ENCODE measurements at regions not wholly inside any gene's neighbourhood (a gene's known extent, or its start where the extent isn't known, plus 50 kb on each side); places are given as distances from the start of the nearest gene placed in this dataset.

DNA sequence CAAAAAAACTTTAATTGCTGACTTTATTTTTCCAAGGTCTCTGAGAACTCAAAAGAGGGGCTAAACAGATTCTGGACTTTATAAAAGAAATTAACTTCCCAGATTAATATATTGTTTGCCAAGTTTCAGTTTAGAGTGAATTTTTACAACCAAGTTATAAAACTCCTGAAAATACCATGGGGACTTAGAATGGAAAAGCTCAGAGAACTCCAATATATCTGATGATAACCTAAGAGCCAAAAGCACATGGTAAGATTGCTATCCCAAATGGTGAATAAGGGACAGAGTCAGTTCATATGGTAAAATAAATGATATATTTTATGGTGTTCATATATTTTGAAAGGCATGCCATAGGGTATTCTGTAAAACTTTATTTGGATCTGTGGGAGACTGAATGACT lies 470.9 kb downstream of the TTLL7 start:
- Histone ChIP-seq H3K4me3 (no peak overlapping the region), H3K36me3 (no peaks in the 10 kb centered on the region), H3K9me3 (no peaks in the 10 kb centered on the region), H3K27me3 (no peaks in the 10 kb centered on the region), H3K4me1 (no peaks in the 10 kb centered on the region), H3K27ac (no peak overlapping the region)
- no peak for DNase-seq
- TF ChIP-seq CTCF (IDR thresholded peaks at IDR 0.05) (no peak), POLR2A (IDR thresholded peaks at IDR 0.05) (no peak)

GRCh38 chr1:83520797-83521196 lies 478.1 kb downstream of the TTLL7 start:
- Histone ChIP-seq H3K4me1 (no peaks in the 10 kb centered on the region), H3K27me3 (no peaks in the 10 kb centered on the region), H3K9me3 (no peaks in the 10 kb centered on the region), H3K36me3 (no peaks in the 10 kb centered on the region), H3K4me3 (no peak overlapping the region), H3K27ac (no peak overlapping the region)
- no peak for DNase-seq
- TF ChIP-seq CTCF (IDR thresholded peaks at IDR 0.05) (no peak), POLR2A (IDR thresholded peaks at IDR 0.05) (no peak)

- no peak for DNase-seq
- Histone ChIP-seq H3K4me1 (no peaks in the 10 kb centered on the region), H3K27ac (no peak overlapping the region), H3K4me3 (no peak overlapping the region), H3K36me3 (no peaks in the 10 kb centered on the region), H3K27me3 (no peaks in the 10 kb centered on the region), H3K9me3 (no peaks in the 10 kb centered on the region)
- TF ChIP-seq POLR2A (IDR thresholded peaks at IDR 0.05) (no peak), CTCF (IDR thresholded peaks at IDR 0.05) (no peak)
Observed at GRCh38 chr1:83516369-83516768, 482.6 kb downstream of the TTLL7 start.

GRCh38 chr1:83515578-83516154 lies 483.3 kb downstream of the TTLL7 start:
- TF ChIP-seq POLR2A (IDR thresholded peaks at IDR 0.05): no peak
- no peak for TF ChIP-seq CTCF (IDR thresholded peaks at IDR 0.05)

GRCh38 chr1:83512373-83513193 lies 486.3 kb downstream of the TTLL7 start:
- no peak for DNase-seq
- H3K27ac ChIP-seq: no peak overlapping the region
- no peaks in the 10 kb centered on the region for H3K4me1 ChIP-seq
- no peaks in the 10 kb centered on the region for H3K9me3 ChIP-seq
- H3K4me3 ChIP-seq: no peak overlapping the region
- H3K27me3 ChIP-seq: no peaks in the 10 kb centered on the region
- TF ChIP-seq CTCF (IDR thresholded peaks at IDR 0.05) (no peak), POLR2A (IDR thresholded peaks at IDR 0.05) (no peak)
- no peaks in the 10 kb centered on the region for H3K36me3 ChIP-seq

More at GRCh38 chr1:83515578-83516154, 483.3 kb downstream of the TTLL7 start:
- Histone ChIP-seq H3K27me3 (no peaks in the 10 kb centered on the region), H3K4me3 (no peak overlapping the region), H3K4me1 (no peaks in the 10 kb centered on the region), H3K36me3 (no peaks in the 10 kb centered on the region), H3K27ac (no peak overlapping the region), H3K9me3 (no peaks in the 10 kb centered on the region)
- no peak for DNase-seq

Measured in Peyer's patch (tissue), 4 donors.